Kidney (tissue), 13 donors: ENCODE measurements at regions not wholly inside any gene's neighbourhood (a gene's known extent, or its start where the extent isn't known, plus 50 kb on each side); places are given as distances from the start of the nearest gene placed in this dataset.

Source experiments
- DNase-seq, 5 donors: peaks; one replicate each; pipeline ENCODE4 v3.0.0-alpha.2; 2013 to 2020
- FAIRE-seq: peaks from 2 replicates; lab custom pipeline; 2012; peaks lifted over from hg19 to GRCh38; lab: Jason Lieb, UNC
- H3K27ac ChIP-seq, 2 donors: one replicate each; pipeline ENCODE4 v1.7.0; 2013; ENCODE audit warnings: low read depth in 2 of 2, low read length in 2 of 2, inconsistent platforms in 1 of 2
- H3K27me3 ChIP-seq: one replicate; pipeline ENCODE4 v1.7.1; 2013; ENCODE audit warnings: low read length, inconsistent platforms; ENCODE audit not compliant: control insufficient read depth, insufficient read depth
- H3K36me3 ChIP-seq, 3 donors: one replicate each; pipeline versions ENCODE4 v1.7.0 to v1.7.1; 2013; ENCODE audit warnings: low read length in 3 of 3, control low read depth in 1 of 3, inconsistent platforms in 1 of 3; ENCODE audit not compliant: insufficient read depth in 3 of 3, control insufficient read depth in 2 of 3
- H3K4me1 ChIP-seq, 3 donors: one replicate each; pipeline versions ENCODE4 v1.7.0 to v1.7.1; 2013; ENCODE audit warnings: low read length in 3 of 3, inconsistent platforms in 1 of 3, low read depth in 1 of 3; ENCODE audit not compliant: control insufficient read depth in 2 of 3, insufficient read depth in 2 of 3
- H3K4me3 ChIP-seq, 3 donors: one replicate each; pipeline versions ENCODE4 v1.7.0 to v1.8.1; 2013; ENCODE audit warnings: low read length in 3 of 3, control low read depth in 1 of 3, inconsistent platforms in 1 of 3
- H3K9ac ChIP-seq, 3 donors: one replicate each; pipeline versions ENCODE4 v1.7.0 to v1.7.1; 2013; ENCODE audit warnings: low read length in 3 of 3, control low read depth in 1 of 3, inconsistent platforms in 1 of 3
- H3K9me3 ChIP-seq, 3 donors: one replicate each; pipeline versions ENCODE4 v1.7.0 to v1.7.1; 2013; ENCODE audit warnings: low read length in 3 of 3, control low read depth in 1 of 3, inconsistent platforms in 1 of 3; ENCODE audit not compliant: control insufficient read depth in 2 of 3, insufficient read depth in 1 of 3
- intact Hi-C: fragments of 100-400 bp; cut with DNase I; formaldehyde crosslinking; loops from one replicate; pipeline ENCODE4 v1.11.1; 2022
- TF ChIP-seq, protein P1 (sequence below): IDR thresholded peaks from 3 replicates; pipeline ENCODE4 v1.5.1; 2012; ENCODE audit warnings: mild to moderate bottlenecking, moderate library complexity, borderline replicate concordance; ENCODE audit not compliant: insufficient read depth; ENCODE audit errors: extremely low read depth
- donor health status: control.
- donor health status: control.
- donor health status: control.
- donor health status: control.
- donor health status: control.
- donor health status: DM: yes; HTN: yes; CAD: no.
- donor health status: Normal renal cell carcinoma (clear cell type).

DNA sequence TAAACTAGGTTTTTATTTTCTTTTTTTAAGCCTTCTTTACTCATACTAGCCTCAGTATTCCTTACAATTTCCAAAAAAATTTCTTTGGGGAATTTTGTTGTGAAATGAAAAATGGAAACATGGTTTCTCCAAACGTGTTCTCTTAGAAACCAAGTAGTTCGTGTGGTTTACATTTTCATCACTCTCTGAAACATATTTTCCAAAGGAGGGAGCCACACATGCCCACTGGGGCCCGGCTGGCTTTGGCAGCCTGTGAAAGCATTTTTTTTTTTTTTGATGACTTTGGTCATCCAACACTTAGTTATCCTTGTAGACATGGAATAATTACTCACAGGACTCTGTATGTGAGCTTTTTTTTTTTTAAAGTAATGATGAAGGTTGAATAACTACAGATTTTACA, 169.6 kb downstream of the C7orf25 start:
- intact Hi-C loops: no loop called here
- DNase-seq (no peak), FAIRE-seq (no peak)
- Histone ChIP-seq H3K4me3 (no peak overlapping the region), H3K36me3 (no peaks in the 10 kb centered on the region), H3K9ac (no peak overlapping the region), H3K27me3 (no peaks in the 10 kb centered on the region), H3K27ac (no peak overlapping the region), H3K4me1 (no peaks in the 10 kb centered on the region), H3K9me3 (peaks cover 0 to 2% (median 0%) of the 10 kb centered on the region in 3 donors)
- TF ChIP-seq, protein P1, sequence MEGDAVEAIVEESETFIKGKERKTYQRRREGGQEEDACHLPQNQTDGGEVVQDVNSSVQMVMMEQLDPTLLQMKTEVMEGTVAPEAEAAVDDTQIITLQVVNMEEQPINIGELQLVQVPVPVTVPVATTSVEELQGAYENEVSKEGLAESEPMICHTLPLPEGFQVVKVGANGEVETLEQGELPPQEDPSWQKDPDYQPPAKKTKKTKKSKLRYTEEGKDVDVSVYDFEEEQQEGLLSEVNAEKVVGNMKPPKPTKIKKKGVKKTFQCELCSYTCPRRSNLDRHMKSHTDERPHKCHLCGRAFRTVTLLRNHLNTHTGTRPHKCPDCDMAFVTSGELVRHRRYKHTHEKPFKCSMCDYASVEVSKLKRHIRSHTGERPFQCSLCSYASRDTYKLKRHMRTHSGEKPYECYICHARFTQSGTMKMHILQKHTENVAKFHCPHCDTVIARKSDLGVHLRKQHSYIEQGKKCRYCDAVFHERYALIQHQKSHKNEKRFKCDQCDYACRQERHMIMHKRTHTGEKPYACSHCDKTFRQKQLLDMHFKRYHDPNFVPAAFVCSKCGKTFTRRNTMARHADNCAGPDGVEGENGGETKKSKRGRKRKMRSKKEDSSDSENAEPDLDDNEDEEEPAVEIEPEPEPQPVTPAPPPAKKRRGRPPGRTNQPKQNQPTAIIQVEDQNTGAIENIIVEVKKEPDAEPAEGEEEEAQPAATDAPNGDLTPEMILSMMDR: no peak

DNA sequence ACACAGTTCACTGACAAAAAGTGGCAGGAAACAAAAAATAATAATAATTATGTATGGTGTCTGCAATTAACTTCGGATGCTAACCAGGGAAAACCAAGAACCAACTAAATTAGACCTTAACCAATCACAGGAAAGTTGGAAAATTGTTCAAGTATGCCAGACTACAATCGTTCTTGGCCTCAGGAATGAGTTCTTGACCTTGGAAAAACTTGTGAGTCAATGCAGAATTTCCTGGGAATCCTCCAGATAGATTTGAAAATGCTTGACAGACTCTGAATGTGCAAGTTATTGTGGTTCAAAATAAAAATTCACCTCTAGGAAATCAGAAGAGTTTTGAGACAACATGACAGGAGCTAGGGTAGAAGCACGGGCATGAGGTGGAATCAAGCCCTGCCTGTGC, 171.5 kb downstream of the C7orf25 start:
- H3K27me3 ChIP-seq: no peaks in the 10 kb centered on the region
- TF ChIP-seq, protein P1: no peak
- intact Hi-C loops: no loop called here

DNA sequence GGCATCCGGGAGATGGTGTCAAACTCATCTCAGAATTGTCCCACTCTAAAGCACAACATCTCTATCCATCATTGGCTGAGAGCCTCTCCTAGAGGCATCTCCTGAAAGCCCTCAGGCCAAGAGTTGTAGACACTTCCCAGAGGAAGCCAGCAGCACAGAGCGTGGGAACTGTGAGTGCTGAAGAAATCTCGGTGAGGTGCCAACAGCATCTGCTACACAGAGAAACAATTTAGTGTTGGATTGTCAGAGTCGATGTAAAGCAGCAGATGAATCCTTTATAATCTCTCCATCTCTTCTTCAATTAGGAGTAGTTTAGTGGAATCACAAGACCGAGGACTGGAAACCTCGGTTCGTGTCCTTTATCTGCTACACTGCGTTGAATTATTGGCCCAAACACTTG, 172.2 kb downstream of the C7orf25 start:
- no peak overlapping the region for H3K27ac ChIP-seq
- no peak overlapping the region for H3K9ac ChIP-seq
- H3K4me1 ChIP-seq: no peaks in the 10 kb centered on the region
- no peak for FAIRE-seq
- no peaks in the 10 kb centered on the region for H3K36me3 ChIP-seq
- no peaks in the 10 kb centered on the region for H3K27me3 ChIP-seq
- intact Hi-C loops: no loop called here
- TF ChIP-seq, protein P1: no peak
- DNase-seq: no peak
- no peak overlapping the region for H3K4me3 ChIP-seq
- H3K9me3 ChIP-seq: peaks cover 0 to 2% (median 0%) of the 10 kb centered on the region in 3 donors

More for the DNA sequence above, 171.5 kb downstream of the C7orf25 start:
- no peak overlapping the region for H3K4me3 ChIP-seq
- FAIRE-seq: no peak
- DNase-seq: no peak
- no peaks in the 10 kb centered on the region for H3K36me3 ChIP-seq
- H3K4me1 ChIP-seq: no peaks in the 10 kb centered on the region
- no peak overlapping the region for H3K27ac ChIP-seq
- H3K9me3 ChIP-seq: peaks cover 0 to 2% (median 0%) of the 10 kb centered on the region in 3 donors
- no peak overlapping the region for H3K9ac ChIP-seq

DNA sequence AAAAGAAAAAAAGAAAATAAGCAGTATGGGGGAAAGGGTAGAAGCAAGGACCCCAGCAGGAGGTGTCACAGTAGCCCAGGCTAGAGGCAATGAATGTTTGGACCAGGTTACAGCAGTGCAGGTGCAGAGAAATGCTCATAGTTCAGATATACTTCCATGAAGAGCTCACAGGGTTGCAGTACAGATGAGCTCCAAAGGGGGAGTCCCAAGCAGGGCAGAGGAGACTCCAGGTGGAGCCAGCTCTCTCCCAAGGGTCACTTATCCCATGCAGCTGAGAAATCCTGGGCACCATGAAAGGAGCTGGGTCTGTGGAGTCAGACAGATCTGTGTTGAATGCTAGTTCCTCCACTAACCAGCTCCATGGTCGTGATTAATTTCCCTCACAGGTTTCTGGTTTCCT, 174.9 kb downstream of the C7orf25 start:
- Histone ChIP-seq H3K9ac (no peak overlapping the region), H3K9me3 (no peaks in the 10 kb centered on the region), H3K27ac (no peak overlapping the region), H3K27me3 (no peaks in the 10 kb centered on the region), H3K36me3 (no peaks in the 10 kb centered on the region), H3K4me3 (no peak overlapping the region), H3K4me1 (no peaks in the 10 kb centered on the region)
- intact Hi-C loops: no loop called here
- FAIRE-seq (no peak), DNase-seq (no peak)
- TF ChIP-seq, protein P1: no peak
